Osteoblast (primary cell): ENCODE measurements at regions not wholly inside any gene's neighbourhood (a gene's known extent, or its start where the extent isn't known, plus 50 kb on each side); places are given as distances from the start of the nearest gene placed in this dataset.
A peak's percentile ranks its signal among the peaks of the same experiment; 100 is the strongest.

Experiments
- DNase-seq: peaks from one replicate; pipeline ENCODE4 v3.0.0; 2011; ENCODE audit warnings: low spot score, mixed read lengths; ENCODE audit not compliant: insufficient read length; ENCODE audit errors: missing footprints
- H2AFZ ChIP-seq: 2 replicates; pipeline ENCODE4 v1.6.0; 2011; ENCODE audit warnings: mild to moderate bottlenecking, low read length
- H3K27ac ChIP-seq: 2 replicates; pipeline ENCODE4 v1.5.1; 2011; ENCODE audit warnings: mild to moderate bottlenecking, low read depth, low read length, moderate library complexity
- H3K27me3 ChIP-seq: 2 replicates; pipeline ENCODE4 v1.6.0; 2012; ENCODE audit warnings: mild to moderate bottlenecking, control low read depth, inconsistent platforms, low read length, moderate library complexity; ENCODE audit not compliant: insufficient read depth
- H3K36me3 ChIP-seq: 2 replicates; pipeline ENCODE4 v1.5.1; 2011; ENCODE audit warnings: mild to moderate bottlenecking, low read length, control low read depth, moderate library complexity; ENCODE audit not compliant: insufficient read depth
- H3K4me1 ChIP-seq: 2 replicates; pipeline ENCODE4 v1.5.1; 2011; ENCODE audit warnings: mild to moderate bottlenecking, low read length, control low read depth, moderate library complexity; ENCODE audit not compliant: insufficient read depth
- H3K4me2 ChIP-seq: 2 replicates; pipeline ENCODE4 v1.6.0; 2011; ENCODE audit warnings: mild to moderate bottlenecking, low read length; ENCODE audit not compliant: insufficient read depth
- H3K4me3 ChIP-seq: fragments of 200-600 bp; sonication (generic); 3 replicates; pipeline ENCODE4 v1.5.1; 2012; ENCODE audit warnings: mild to moderate bottlenecking, low read length, inconsistent platforms; ENCODE audit not compliant: insufficient read depth
- H3K79me2 ChIP-seq: 2 replicates; pipeline ENCODE4 v1.6.0; 2012; ENCODE audit warnings: mild to moderate bottlenecking, low read length, control low read depth, inconsistent platforms; ENCODE audit not compliant: insufficient read depth
- H3K9me3 ChIP-seq: 2 replicates; pipeline ENCODE4 v1.5.1; 2011; ENCODE audit warnings: low read depth, low read length, control low read depth
- H4K20me1 ChIP-seq: 2 replicates; pipeline ENCODE4 v1.6.0; 2012; ENCODE audit warnings: mild to moderate bottlenecking, low read length, control low read depth; ENCODE audit not compliant: insufficient read depth
- TF ChIP-seq, protein P1 (sequence below): IDR thresholded peaks from 2 replicates; pipeline ENCODE4 v1.5.1; 2011; ENCODE audit warnings: mild to moderate bottlenecking, low read depth, low read length, moderate library complexity; ENCODE audit errors: extremely low read depth

DNA sequence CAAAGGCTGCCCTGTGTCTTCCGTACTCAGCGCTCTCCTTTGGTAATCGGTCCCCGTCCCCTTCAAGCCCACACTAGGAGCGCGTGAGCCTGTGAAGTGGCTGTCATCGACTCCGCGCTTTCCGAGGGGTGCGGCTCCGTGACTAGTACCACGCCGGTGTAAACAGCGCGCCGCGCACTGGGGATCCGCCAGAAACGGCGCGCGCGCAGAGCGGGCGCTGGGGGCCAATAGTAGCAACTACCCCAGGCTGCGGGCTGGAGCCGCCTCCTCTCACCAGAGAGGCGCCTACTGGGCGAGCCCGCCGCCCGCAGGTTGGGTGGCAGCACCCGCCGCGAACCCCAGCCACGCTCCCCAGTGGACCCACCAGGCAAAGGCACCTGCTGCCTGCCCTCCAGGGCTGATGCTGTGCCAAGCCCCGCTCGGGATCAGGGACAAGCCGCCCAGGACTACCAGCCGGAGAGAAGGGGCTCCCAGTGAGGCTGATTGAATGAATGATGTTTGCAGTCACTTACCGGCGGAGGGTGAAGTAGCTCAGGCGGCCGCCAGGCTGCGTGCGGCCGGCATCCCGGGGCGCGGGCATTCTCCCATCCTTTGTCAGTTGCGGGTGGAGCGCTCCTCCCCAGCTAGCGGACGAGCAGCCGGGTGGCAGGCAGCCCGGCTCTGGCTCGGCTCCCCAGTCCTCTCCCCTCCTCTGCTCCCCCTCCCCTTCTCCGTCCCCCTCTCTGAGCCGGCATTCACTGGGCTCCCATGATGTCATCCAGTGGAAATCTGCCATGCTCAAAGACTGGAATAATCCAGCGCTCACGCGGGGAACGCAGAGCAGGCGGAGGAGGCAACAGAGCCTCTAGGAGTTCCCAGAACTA is 370.3 kb upstream of the SMIM31 start:
- peak overlapping the region; percentile 29 for H2AFZ ChIP-seq
- TF ChIP-seq, protein P1, sequence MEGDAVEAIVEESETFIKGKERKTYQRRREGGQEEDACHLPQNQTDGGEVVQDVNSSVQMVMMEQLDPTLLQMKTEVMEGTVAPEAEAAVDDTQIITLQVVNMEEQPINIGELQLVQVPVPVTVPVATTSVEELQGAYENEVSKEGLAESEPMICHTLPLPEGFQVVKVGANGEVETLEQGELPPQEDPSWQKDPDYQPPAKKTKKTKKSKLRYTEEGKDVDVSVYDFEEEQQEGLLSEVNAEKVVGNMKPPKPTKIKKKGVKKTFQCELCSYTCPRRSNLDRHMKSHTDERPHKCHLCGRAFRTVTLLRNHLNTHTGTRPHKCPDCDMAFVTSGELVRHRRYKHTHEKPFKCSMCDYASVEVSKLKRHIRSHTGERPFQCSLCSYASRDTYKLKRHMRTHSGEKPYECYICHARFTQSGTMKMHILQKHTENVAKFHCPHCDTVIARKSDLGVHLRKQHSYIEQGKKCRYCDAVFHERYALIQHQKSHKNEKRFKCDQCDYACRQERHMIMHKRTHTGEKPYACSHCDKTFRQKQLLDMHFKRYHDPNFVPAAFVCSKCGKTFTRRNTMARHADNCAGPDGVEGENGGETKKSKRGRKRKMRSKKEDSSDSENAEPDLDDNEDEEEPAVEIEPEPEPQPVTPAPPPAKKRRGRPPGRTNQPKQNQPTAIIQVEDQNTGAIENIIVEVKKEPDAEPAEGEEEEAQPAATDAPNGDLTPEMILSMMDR: no peak

GRCh38 chr4:164384416-164384815 is 369.5 kb upstream of the SMIM31 start:
- Histone ChIP-seq H3K36me3 (no peaks in the 10 kb centered on the region), H3K4me2 (no peak overlapping the region), H3K27ac (no peak overlapping the region), H4K20me1 (no peaks in the 10 kb centered on the region), H2AFZ (no peak overlapping the region), H3K9me3 (no peaks in the 10 kb centered on the region), H3K27me3 (no peaks in the 10 kb centered on the region), H3K4me1 (no peaks in the 10 kb centered on the region), H3K4me3 (no peak overlapping the region), H3K79me2 (no peaks in the 10 kb centered on the region)
- TF ChIP-seq, protein P1: no peak
- DNase-seq: no peak

More for the DNA sequence above, 370.3 kb upstream of the SMIM31 start:
- H3K4me2 ChIP-seq: peak overlapping the region; percentile 46
- H3K79me2 ChIP-seq: no peaks in the 10 kb centered on the region
- peak; percentile 32 for DNase-seq
- H3K36me3 ChIP-seq: no peaks in the 10 kb centered on the region
- H3K4me3 ChIP-seq: peak overlapping the region; percentile 56
- H4K20me1 ChIP-seq: no peaks in the 10 kb centered on the region
- H3K27ac ChIP-seq: no peak overlapping the region
- H3K27me3 ChIP-seq: no peaks in the 10 kb centered on the region
- no peaks in the 10 kb centered on the region for H3K4me1 ChIP-seq
- H3K9me3 ChIP-seq: no peaks in the 10 kb centered on the region

- H3K36me3 ChIP-seq: no peaks in the 10 kb centered on the region
- H2AFZ ChIP-seq: no peak overlapping the region
- H3K27ac ChIP-seq: no peak overlapping the region
- no peak for DNase-seq
- no peaks in the 10 kb centered on the region for H4K20me1 ChIP-seq
- no peaks in the 10 kb centered on the region for H3K4me1 ChIP-seq
- H3K4me3 ChIP-seq: no peak overlapping the region
- H3K4me2 ChIP-seq: no peak overlapping the region
- no peaks in the 10 kb centered on the region for H3K79me2 ChIP-seq
- TF ChIP-seq, protein P1: no peak
- no peaks in the 10 kb centered on the region for H3K27me3 ChIP-seq
- H3K9me3 ChIP-seq: no peaks in the 10 kb centered on the region
Measured at GRCh38 chr4:164396439-164396838, 357.5 kb upstream of the SMIM31 start.

DNA sequence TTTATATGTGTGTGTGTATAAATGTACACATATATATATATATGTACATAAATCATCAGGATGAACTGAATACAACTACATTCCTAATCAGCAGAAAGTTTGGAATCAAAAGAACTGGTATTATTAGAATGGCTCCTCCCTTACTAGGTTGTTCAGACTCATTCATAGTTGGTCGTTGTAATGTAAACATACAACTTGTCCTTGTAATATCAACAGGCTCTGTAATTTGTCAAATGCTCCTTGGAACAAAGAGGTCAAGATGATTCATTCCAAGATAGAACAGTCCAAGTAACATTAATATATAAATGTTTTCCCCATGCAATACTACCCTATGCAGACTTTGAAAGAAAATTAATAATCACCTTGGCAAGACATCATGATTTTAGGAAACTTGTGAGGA is 351.4 kb upstream of the SMIM31 start:
- Histone ChIP-seq H3K4me2 (no peak overlapping the region), H4K20me1 (no peaks in the 10 kb centered on the region), H3K27me3 (no peaks in the 10 kb centered on the region), H3K9me3 (no peaks in the 10 kb centered on the region), H3K27ac (no peak overlapping the region), H2AFZ (no peak overlapping the region), H3K4me1 (no peaks in the 10 kb centered on the region), H3K79me2 (no peaks in the 10 kb centered on the region), H3K36me3 (no peaks in the 10 kb centered on the region), H3K4me3 (no peak overlapping the region)
- TF ChIP-seq, protein P1: no peak
- DNase-seq: no peak
